MCF 10A (cell line): ENCODE measurements at regions not wholly inside any gene's neighbourhood (a gene's known extent, or its start where the extent isn't known, plus 50 kb on each side); places are given as distances from the start of the nearest gene placed in this dataset.

Source experiments
- BruUV-seq: library from RNA; stranded (reverse); fragments of 400-500 nt; replicated peaks from 2 replicates; lab custom pipeline; 2021; lab: Mats Ljungman, UMichigan
- CTCF ChIA-PET: fragments of 300-600 bp; sonication (Branson Sonifier 250); formaldehyde crosslinking; extraction: SDS; loops from one replicate; lab custom pipeline; 2021; ENCODE audit warnings: antibody characterized with exemption, inconsistent platforms; lab: Yijun Ruan, JAX
- POLR2A ChIA-PET: fragments of 300-600, 350-650 bp; sonication (Branson Sonifier 250); formaldehyde crosslinking; extraction: SDS; loops from one replicate; lab custom pipeline; 2020; ENCODE audit warnings: antibody characterized with exemption, inconsistent platforms; lab: Yijun Ruan, JAX
- DNase-seq: peaks from one replicate; pipeline ENCODE4 v3.0.0-alpha.2; 2018; ENCODE audit not compliant: unreplicated experiment
- H3K27ac Mint-ChIP-seq: one replicate; pipeline ENCODE4 v1.8.0; 2022; ENCODE audit warnings: mild to moderate bottlenecking, low read depth, mixed read lengths; ENCODE audit not compliant: unreplicated experiment
- H3K27me3 Mint-ChIP-seq: one replicate; pipeline ENCODE4 v1.8.0; 2022; ENCODE audit warnings: mixed read lengths; ENCODE audit not compliant: insufficient read depth, unreplicated experiment
- H3K36me3 Mint-ChIP-seq: one replicate; pipeline ENCODE4 v1.8.0; 2022; ENCODE audit warnings: mild to moderate bottlenecking, moderate library complexity, mixed read lengths; ENCODE audit not compliant: insufficient read depth, unreplicated experiment
- H3K4me1 Mint-ChIP-seq: one replicate; pipeline ENCODE4 v1.8.0; 2022; ENCODE audit warnings: mixed read lengths; ENCODE audit not compliant: insufficient read depth, unreplicated experiment
- H3K4me3 Mint-ChIP-seq: one replicate; pipeline ENCODE4 v1.8.0; 2022; ENCODE audit warnings: mild to moderate bottlenecking, moderate library complexity, mixed read lengths; ENCODE audit not compliant: unreplicated experiment
- H3K9me3 Mint-ChIP-seq: one replicate; pipeline ENCODE4 v1.8.0; 2022; ENCODE audit warnings: mixed read lengths; ENCODE audit not compliant: unreplicated experiment
- CTCF ChIP-seq: fragments of 200-600 bp; IDR thresholded peaks from one replicate; pipeline ENCODE4 v1.8.0; 2022; ENCODE audit warnings: antibody characterized with exemption, mild to moderate bottlenecking; ENCODE audit not compliant: unreplicated experiment
- intact Hi-C: fragments of 100-400 bp; cut with micrococcal nuclease; formaldehyde crosslinking; loops from 2 replicates; pipeline ENCODE4 v1.14.1; 2022

- CTCF ChIA-PET = interaction anchor here (0.6 to 9.7 kb wide), 14 partner anchors 9 to 817 kb away, joined by 3 to 346 read pairs (median 5); no protein-coding TSS in a partner anchor
- no peaks in the 10 kb centered on the region for H3K4me1 Mint-ChIP-seq
- H3K27me3 Mint-ChIP-seq = no peaks in the 10 kb centered on the region
- H3K36me3 Mint-ChIP-seq = no peaks in the 10 kb centered on the region
- no peak for DNase-seq
- BruUV-seq = no TSS peak
- peaks cover 7% of the 10 kb centered on the region for H3K9me3 Mint-ChIP-seq
- POLR2A ChIA-PET = interaction anchor here (1.2 to 3.9 kb wide), 3 partner anchors 10 to 287 kb away, joined by 5 to 39 read pairs (median 5); no protein-coding TSS in a partner anchor
- H3K27ac Mint-ChIP-seq = no peak overlapping the region
- TF ChIP-seq CTCF = no peak
- intact Hi-C loops = no loop called here
- no peak overlapping the region for H3K4me3 Mint-ChIP-seq
Measured at GRCh38 chr7:106464651-106465050, 179.9 kb upstream of the NAMPT start.

GRCh38 chr7:106463851-106464611, 179.2 kb upstream of the NAMPT start:
- CTCF ChIA-PET = interaction anchor here (0.6 to 9.7 kb wide), 15 partner anchors 8 to 816 kb away, joined by 3 to 346 read pairs (median 5); no protein-coding TSS in a partner anchor
- H3K36me3 Mint-ChIP-seq = no peaks in the 10 kb centered on the region
- H3K9me3 Mint-ChIP-seq = peaks cover 3% of the 10 kb centered on the region
- intact Hi-C loops = loop anchor here (2.0 kb wide), 1 partner anchor 273 kb away; no protein-coding TSS in a partner anchor
- no peaks in the 10 kb centered on the region for H3K4me1 Mint-ChIP-seq
- H3K27me3 Mint-ChIP-seq = no peaks in the 10 kb centered on the region
- no peak overlapping the region for H3K4me3 Mint-ChIP-seq
- POLR2A ChIA-PET = interaction anchor here (1.2 to 3.9 kb wide), 3 partner anchors 11 to 286 kb away, joined by 5 to 39 read pairs (median 5); no protein-coding TSS in a partner anchor
- H3K27ac Mint-ChIP-seq = no peak overlapping the region
- no TSS peak for BruUV-seq
- no peak for TF ChIP-seq CTCF
- no peak for DNase-seq

GRCh38 chr7:106462914-106463482, 178.2 kb upstream of the NAMPT start:
- POLR2A ChIA-PET = interaction anchor here (0.7 to 3.9 kb wide), 14 partner anchors 11 to 285 kb away, joined by 3 to 39 read pairs (median 4); partner anchors contain the start of gene NAMPT

More at GRCh38 chr7:106462914-106463482, 178.2 kb upstream of the NAMPT start:
- no peak for TF ChIP-seq CTCF
- no TSS peak for BruUV-seq
- DNase-seq = no peak
- H3K4me3 Mint-ChIP-seq = no peak overlapping the region
- H3K36me3 Mint-ChIP-seq = no peaks in the 10 kb centered on the region
- H3K4me1 Mint-ChIP-seq = no peaks in the 10 kb centered on the region
- H3K27me3 Mint-ChIP-seq = no peaks in the 10 kb centered on the region
- CTCF ChIA-PET = interaction anchor here (0.5 to 9.7 kb wide), 33 partner anchors 12 to 477 kb away, joined by 3 to 346 read pairs (median 5); no protein-coding TSS in a partner anchor
- no peak overlapping the region for H3K27ac Mint-ChIP-seq
- H3K9me3 Mint-ChIP-seq = no peaks in the 10 kb centered on the region
- intact Hi-C loops = loop anchor here (1.0 to 2.0 kb wide), 3 partner anchors 180 to 287 kb away; no protein-coding TSS in a partner anchor
